ENCODE measurements at regions not wholly inside any gene's neighbourhood (a gene's known extent, or its start where the extent isn't known, plus 50 kb on each side); places are given as distances from the start of the nearest gene placed in this dataset.

DNA sequence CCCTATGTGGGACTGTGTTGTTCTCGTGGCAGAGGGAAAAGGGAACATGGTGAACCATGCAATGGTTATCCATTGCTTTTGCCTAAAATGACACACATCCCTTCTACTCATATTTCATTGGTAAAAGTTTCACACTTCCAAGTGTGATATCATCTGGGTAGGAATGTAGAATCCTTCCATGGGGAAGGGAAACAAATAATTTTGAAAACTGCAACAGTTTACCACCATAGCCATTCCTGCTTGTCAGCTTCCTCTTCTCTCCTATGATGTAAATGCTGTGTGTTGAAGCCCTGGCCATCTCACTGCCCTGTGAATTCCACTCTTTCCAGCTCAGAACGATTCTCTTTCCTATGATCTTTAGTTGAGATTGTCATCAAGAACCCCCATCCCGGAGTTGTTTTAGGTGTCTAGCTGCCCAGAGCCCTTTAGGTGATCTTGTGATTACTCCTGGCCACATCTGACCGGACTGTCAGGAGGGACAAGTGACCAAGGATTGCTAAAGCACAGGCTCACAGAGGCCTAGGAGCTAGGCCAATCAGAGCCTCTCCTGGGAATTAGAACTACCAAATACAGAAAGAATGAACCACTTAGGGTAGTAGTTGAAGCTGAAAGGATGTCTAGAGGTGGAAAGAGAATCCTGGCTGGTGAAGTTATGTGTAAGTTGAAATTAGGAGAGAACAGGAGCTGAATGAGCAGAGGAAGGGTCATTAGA is 84.6 kb downstream of the VCPKMT start:
- H3K9ac ChIP-seq (ENCODE audit: low read length) = no peak overlapping the region
- BruUV-seq (replicated peaks) = no TSS peak
- H3K4me1 ChIP-seq (ENCODE audit: control insufficient read depth in 1 of 2, insufficient read depth in 2 of 2, low read length in 2 of 2) = no peaks in the 10 kb centered on the region
- no peak overlapping the region for H2AFZ ChIP-seq (ENCODE audit: low read depth, low read length, poor library complexity, severe bottlenecking)
- DNase-seq (ENCODE audit: low read depth, low spot score) (no peak), ATAC-seq (no peak)
- H3K4me2 ChIP-seq (ENCODE audit: low read length) = no peak overlapping the region
- CTCF ChIA-PET = no interaction called here
- TF ChIP-seq CEBPB (IDR thresholded peaks at IDR 0.05; ENCODE audit: low read depth) = no peak
- no peak for TF ChIP-seq ZNF274 (IDR thresholded peaks at IDR 0.05; ENCODE audit: low read depth, low read length)
- TF ChIP-seq CBX3 (IDR thresholded peaks at IDR 0.05; ENCODE audit: low read depth) = no peak
- no peak for TF ChIP-seq ZBTB33 (IDR thresholded peaks at IDR 0.05; ENCODE audit: extremely low read depth, insufficient replicate concordance, low read length)
- no peak for TF ChIP-seq JUND (IDR thresholded peaks at IDR 0.05)
- TF ChIP-seq SIN3A (IDR thresholded peaks at IDR 0.05; ENCODE audit: low read depth) = no peak
- TF ChIP-seq POLR2A (IDR thresholded peaks at IDR 0.05; ENCODE audit: borderline replicate concordance, extremely low read depth, insufficient read depth, insufficient read length) = no peak
- no peak for TF ChIP-seq CTCF (IDR thresholded peaks at IDR 0.05 in 2 of 3, conservative IDR thresholded peaks at IDR 0.05 in 1 of 3; ENCODE audit: borderline replicate concordance in 1 of 3, insufficient read depth in 1 of 3, low read depth in 2 of 3, low read length in 2 of 3)
- TF ChIP-seq, protein P1, sequence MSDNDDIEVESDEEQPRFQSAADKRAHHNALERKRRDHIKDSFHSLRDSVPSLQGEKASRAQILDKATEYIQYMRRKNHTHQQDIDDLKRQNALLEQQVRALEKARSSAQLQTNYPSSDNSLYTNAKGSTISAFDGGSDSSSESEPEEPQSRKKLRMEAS (IDR thresholded peaks at IDR 0.05) = no peak
- no peak for TF ChIP-seq FOSL1 (IDR thresholded peaks at IDR 0.05; ENCODE audit: low read depth)
- no peak for TF ChIP-seq ATF3 (IDR thresholded peaks at IDR 0.05)
- TF ChIP-seq EZH2 (IDR thresholded peaks at IDR 0.05) = no peak
- TF ChIP-seq REST (IDR thresholded peaks at IDR 0.05; ENCODE audit: low read depth) = no peak
- no peak for TF ChIP-seq SP1 (IDR thresholded peaks at IDR 0.05; ENCODE audit: low read depth)
- no peak for TF ChIP-seq POLR2AphosphoS5 (IDR thresholded peaks at IDR 0.05; ENCODE audit: low read depth, low read length)
- no peak for TF ChIP-seq SRF (IDR thresholded peaks at IDR 0.05; ENCODE audit: low read depth)
- TF ChIP-seq EGR1 (IDR thresholded peaks at IDR 0.05; ENCODE audit: low read depth) = no peak
- TF ChIP-seq TCF7L2 (IDR thresholded peaks at IDR 0.05; ENCODE audit: borderline replicate concordance, extremely low read depth, insufficient read depth, insufficient read length) = no peak
- H4K20me1 ChIP-seq (ENCODE audit: insufficient read depth) = no peaks in the 10 kb centered on the region
- no peak overlapping the region for H3K27ac ChIP-seq (ENCODE audit: low read depth, low read length)
- no peak overlapping the region for H3K4me3 ChIP-seq (replicated peaks in 1 of 2; ENCODE audit: low read depth in 1 of 2, low read length in 2 of 2)
- POLR2A ChIA-PET = no interaction called here
- H3K27me3 ChIP-seq (ENCODE audit: insufficient read depth, low read length) = no peaks in the 10 kb centered on the region
- intact Hi-C loops (cut with micrococcal nuclease) = no loop called here
- RAD21 ChIA-PET (ENCODE audit: low non-redundant PET in 1 of 2, low total read pairs in 2 of 2, uncharacterized antibody in 2 of 2, unreplicated experiment in 2 of 2) = no interaction called here
- H3K9me2 ChIP-seq (ENCODE audit: insufficient read depth) = no peaks in the 10 kb centered on the region
- no peaks in the 10 kb centered on the region for H3K79me2 ChIP-seq (ENCODE audit: insufficient read depth, low read length)
- H3K36me3 ChIP-seq (ENCODE audit: control insufficient read depth in 1 of 2, insufficient read depth in 2 of 2, low read length in 2 of 2) = no peaks in the 10 kb centered on the region
- H3K9me3 ChIP-seq (ENCODE audit: control insufficient read depth in 1 of 2, insufficient read depth in 1 of 2, low read depth in 1 of 2, low read length in 2 of 2) = no peaks in the 10 kb centered on the region
